ENCODE measurements at regions not wholly inside any gene's neighbourhood (a gene's known extent, or its start where the extent isn't known, plus 50 kb on each side); places are given as distances from the start of the nearest gene placed in this dataset.

- DNase-seq: no peak
These were observed 390.0 kb downstream of the ENC1 start for GRCh38 chr5:74250304-74251102.

GRCh38 chr5:74248576-74248975, 392.0 kb downstream of the ENC1 start:
- DNase-seq: no peak

GRCh38 chr5:74244406-74244805, 396.1 kb downstream of the ENC1 start:
- DNase-seq: no peak

DNA sequence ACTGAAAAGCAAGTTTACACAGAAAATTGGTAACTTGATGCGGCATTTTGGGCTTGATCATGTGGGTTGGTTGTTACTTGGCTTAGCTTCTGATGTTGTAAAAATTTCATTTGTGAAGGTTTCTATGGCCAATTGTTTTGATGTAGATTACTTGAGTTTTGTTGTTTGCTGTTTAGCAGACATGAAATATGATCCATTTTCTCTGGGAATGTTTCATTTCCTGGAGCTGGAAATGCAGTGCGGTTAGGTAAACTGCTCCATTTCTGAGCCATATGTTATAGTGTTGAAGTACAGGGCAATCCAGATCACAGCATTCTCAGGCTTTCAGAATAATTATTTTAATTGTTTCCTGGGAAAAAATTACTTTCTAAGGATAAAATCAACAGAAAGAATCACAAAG, 396.9 kb downstream of the ENC1 start:
- DNase-seq: peak; percentile 45

DNA sequence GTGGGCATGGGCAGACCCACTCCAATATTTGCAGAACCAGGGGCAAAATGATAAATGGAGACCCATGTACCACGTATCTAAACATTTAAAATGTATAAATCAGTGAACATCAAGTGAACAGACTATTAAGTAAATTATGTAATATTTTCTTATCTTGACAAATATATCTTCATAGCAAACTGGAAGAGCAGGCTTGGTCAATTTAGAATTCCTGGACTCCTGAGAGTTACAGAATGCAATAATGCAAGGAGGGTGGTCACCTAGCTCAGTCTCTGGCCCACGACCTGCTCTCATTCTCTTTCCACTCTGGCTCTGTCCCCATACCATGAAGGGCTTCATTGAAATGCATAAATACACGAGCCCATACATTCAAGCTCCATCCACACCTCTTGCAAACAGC, 398.0 kb downstream of the ENC1 start:
- no peak for DNase-seq

DNA sequence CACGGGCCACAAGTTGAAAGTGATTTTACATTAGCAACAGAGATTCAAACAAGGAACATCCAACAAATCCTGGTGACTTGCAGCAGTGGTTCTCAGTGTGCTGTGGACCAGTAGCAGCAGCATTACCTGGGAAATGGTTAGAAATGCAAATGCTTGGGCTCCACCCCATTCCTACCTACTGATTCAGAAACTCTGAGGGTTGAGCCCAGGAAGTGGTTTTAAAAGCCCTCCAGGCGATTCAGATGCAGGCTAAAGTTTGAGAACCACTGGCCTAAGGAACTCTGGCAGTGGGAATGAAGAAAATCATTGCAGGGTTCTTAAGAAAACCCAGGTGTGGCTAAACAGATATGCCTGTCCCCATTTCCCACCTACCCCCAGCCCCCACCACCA, 398.8 kb downstream of the ENC1 start:
- no peak for DNase-seq

DNA sequence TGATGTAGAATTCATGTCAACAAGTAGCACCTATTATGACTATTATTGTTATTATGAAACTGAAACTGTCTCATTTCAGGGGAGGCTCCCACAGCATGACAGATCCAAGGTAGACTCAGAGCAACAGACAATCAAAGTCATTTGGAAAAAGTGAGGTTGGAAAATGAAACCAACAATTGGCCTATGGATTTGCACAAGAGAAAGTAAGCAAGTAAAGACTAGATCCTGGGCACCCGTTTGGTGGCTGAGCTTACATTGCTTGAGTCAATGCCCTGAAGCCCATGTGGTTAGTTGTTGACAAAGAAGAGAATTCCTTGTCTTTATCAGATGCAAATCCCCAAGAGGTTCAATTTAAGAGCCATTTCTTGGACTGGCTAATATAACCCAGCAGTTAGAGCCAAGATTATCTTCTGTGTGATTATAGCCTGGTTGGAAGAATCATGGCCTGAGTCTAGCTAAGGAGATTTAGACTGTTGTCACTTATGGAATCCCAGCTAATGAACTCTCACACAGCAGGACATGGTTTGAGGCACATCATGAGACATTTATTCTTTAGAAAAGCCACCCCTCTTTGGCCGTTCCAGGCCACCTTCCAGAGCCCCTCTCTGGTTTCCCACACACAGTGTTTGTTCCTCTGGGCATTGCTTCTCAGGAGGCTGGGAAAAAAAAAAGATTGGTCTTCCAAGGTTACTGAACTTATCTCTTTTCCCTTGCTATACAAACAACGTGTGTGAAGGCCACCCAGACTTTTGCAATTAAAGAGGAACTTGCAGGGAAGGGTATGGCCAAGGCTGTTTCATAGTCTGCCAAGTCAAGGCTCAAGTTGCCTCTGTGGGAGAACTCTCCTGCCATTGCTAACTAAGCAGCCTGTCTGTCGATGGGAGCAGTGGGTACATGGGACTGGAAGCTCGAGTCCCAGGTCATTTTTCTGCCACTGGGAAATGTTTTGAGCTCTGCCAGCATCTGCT, 399.5 kb downstream of the ENC1 start:
- no peak for DNase-seq

DNA sequence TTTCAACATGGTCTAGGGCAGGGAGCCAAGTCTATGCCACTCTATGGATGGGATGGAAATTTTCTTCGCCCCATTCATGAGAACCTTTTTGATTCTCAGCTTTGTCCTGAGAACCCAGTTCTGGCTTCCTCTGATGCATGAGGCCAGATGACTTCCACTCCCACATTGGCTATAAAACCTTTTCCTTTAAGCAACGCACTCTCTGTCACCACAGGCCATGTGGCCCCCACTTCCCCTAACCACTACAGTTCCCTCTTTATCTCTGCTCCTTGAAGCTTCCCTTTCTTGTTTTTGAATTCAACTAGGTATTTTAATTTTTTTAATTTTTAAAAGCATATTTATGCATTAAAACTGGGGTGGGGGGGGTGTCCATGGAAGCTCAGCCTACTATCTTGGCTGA, 401.3 kb downstream of the ENC1 start:
- DNase-seq: no peak

GRCh38 chr5:74237571-74238145, 402.9 kb downstream of the ENC1 start:
- DNase-seq: no peak

DNA sequence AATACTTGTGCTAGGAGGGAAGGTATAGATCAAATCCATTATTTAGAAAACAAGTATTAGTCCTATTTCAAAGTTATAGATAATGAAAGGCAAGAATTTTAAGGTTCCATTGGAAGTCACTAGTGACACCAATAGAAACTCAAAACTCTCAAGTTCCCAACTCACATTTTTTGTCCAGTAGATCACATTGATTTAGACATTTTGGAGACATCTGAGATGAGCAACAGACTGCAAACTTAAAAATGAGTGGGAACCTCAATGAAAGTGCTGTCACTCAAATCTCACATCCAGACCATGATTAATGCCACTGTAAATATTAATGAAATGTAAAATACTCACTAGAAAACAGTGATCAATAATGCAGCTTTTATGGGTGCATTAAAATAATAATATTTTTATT, 405.0 kb downstream of the ENC1 start:
- DNase-seq: no peak

DNA sequence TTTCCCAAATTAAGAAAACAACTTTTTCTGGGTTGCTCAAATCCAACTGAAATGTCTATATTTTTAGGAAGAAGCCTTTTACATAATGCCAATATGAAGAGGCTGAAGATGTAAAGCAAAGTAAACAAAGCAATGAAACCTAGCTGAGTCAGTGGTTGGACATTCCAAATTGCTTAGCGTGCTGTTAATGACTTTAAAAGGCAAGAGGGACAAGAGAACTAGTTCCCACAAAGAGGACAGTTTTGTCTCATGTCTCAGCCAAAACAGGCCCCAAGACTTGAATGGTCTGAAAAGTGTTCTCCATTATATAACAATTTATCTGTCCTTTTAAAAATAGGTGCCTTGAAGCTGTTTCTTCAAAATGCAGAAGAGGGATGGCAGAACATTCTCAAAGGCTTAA, 407.0 kb downstream of the ENC1 start:
- no peak for DNase-seq

- no peak for DNase-seq
These were observed 407.4 kb downstream of the ENC1 start for GRCh38 chr5:74233091-74233490.

- DNase-seq: no peak
These were observed 408.3 kb downstream of the ENC1 start for GRCh38 chr5:74232276-74232675.

GRCh38 chr5:74231697-74232096, 408.8 kb downstream of the ENC1 start:
- DNase-seq: no peak

GRCh38 chr5:74226716-74227485, 413.6 kb downstream of the ENC1 start:
- no peak for DNase-seq

GRCh38 chr5:74225587-74225986, 414.9 kb downstream of the ENC1 start:
- DNase-seq: no peak

- peak; percentile 34 for DNase-seq
These were observed 416.2 kb downstream of the ENC1 start for GRCh38 chr5:74224331-74224730.

DNA sequence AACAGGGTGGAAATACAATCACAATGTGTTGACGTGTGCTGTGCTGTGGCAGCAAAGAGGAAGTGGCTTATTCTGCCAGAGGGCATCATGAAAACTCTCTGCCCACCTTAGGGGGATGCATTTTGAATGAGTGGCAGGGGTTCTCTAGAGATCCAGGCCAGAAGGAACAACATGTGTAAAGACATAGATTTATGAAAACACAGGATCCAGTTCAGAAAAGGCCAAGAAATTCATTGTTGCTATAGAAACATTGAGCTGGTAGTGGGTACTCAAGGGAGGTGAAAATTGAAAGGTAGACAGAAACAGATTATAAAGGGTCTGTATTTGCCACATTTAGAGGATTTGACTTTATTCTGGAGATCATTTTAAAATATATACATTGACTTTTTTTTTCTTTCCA, 417.7 kb downstream of the ENC1 start:
- DNase-seq: no peak

GRCh38 chr5:74221413-74221812, 419.1 kb downstream of the ENC1 start:
- DNase-seq: no peak

- DNase-seq: no peak
These were observed 424.5 kb downstream of the ENC1 start for GRCh38 chr5:74216012-74216411.

DNA sequence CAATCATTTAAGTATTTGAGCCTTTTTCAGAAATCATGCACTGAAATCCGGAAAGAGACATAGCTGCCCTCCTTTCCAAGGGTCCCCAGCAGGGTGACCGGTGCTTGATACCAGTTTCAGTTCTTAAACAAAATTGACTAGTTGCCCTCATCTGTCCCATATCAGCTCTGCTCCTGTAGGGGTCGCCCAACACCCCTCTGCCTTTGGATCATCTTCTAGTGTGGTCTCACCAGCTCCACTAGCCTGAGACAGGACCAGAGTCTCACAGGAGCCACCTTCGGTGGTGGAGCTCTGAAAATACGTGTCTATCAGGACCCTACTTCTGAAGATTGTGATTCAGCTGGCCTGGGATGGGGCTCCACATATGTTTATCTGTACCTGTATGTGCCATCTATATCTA, 428.2 kb downstream of the ENC1 start:
- DNase-seq: peak; percentile 17

- no peak for DNase-seq
These were observed 431.0 kb downstream of the ENC1 start for GRCh38 chr5:74209571-74209970.

Measured in NCI-H1694 treated with DMSO at 0.1 percent for 48 hours (cell line).